NCI-H2029 (cell line): ENCODE measurements at regions not wholly inside any gene's neighbourhood (a gene's known extent, or its start where the extent isn't known, plus 50 kb on each side); places are given as distances from the start of the nearest gene placed in this dataset.
"Not testable (repeated sequence)": the region's sequence is repeated elsewhere in the genome, so short reads cannot be mapped to it uniquely, and the experiment has no call there.

ENCODE experiments used
- DNase-seq: peaks from one replicate; lab custom pipeline; 2025; lab: John Stamatoyannopoulos, UW

DNA sequence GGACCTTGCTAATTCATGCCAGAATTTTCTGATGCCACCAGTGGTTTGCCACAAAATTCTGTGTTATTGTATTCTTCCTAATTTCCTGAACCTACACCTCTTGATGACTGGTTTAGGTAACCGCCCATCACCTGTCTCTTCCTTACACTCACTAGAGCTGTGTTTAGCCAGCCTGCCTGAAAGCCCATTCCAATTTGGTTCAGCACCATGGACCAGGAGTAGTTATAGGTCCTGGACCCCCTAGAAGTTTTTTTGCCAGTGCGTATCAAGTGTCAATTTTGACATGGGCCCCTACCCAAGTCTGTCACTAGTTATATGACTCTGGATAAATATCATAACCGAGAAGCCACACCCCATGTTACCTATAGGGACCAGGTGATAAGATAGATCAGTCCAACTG, 94.0 kb upstream of the NAP1L1 start:
- DNase-seq, result no peak

DNA sequence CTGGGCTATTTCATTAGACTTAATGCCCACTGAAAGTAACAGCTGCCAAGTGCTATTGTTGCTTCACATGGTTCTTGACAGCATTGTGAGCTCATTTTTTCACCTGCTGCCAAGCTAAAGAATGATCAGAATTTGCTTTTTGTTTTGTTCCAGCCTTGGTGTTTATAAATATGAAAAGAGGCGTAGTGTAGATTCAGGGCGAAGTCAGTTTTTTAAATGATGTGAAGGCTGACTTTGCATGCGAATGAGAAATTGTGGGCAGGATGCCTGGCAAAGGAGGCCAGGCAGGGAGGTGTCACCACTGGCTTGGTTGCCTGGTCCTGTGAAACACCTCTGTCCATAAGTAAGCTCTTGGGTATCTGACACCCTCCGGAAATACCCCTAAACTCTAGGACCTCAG, 93.3 kb upstream of the NAP1L1 start:
- DNase-seq, result no peak

DNA sequence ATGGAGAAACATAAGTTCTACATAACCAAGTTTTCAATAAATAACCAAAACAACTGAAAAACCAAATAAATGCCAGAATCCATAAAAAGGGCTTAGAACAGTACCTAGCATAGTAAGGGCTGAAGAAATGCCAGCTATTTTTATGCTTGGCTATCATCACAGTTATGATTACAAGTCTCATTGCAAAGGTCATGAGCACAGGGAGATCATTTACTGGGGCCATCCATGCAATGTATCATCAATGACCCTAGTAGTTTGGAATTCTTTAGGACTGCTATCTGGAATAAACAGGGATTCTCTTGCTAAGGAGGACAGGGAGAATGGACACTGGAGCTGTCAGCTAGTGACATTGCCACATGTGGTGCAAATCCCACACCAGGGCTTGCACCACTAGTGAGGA, 92.5 kb upstream of the NAP1L1 start:
- no peak for DNase-seq

DNA sequence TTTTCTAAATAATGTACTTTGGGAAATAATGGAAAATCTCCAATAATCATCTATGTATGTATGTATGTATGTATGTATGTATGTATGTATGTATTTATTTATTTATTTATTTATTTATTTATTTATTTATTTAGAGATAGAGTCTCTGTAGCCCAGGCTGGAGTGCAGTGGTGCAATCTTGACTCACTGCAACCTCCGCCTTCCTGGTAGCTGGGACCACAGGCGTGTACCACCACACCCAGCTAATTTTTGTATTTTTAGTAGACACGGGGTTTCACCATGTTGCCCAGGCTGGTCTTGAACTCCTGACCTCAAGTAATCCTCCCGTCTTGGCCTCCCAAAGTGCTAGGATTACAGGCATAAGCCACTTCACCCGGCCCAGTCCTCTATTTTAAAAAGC, 91.5 kb upstream of the NAP1L1 start:
- DNase-seq, result not testable (repeated sequence)

DNA sequence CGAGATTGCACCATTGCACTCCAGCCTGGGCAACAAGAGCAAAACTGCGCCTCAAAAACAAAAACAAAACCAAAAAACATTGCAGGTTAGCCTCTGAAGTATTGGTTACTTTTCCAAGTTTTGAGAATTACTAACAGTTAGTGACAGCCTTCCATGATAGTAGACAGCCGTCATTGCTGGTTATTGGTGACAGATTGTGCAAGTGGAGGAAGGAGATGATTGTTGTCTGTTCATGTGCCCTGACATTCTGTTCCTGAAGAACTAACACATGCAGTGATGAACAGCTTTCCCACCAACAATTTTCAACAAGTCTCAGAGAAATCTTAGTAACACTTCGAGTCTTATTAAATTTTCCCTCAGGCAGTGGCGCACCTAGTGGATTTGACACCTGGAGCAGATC, 89.3 kb upstream of the NAP1L1 start:
- no peak for DNase-seq

DNA sequence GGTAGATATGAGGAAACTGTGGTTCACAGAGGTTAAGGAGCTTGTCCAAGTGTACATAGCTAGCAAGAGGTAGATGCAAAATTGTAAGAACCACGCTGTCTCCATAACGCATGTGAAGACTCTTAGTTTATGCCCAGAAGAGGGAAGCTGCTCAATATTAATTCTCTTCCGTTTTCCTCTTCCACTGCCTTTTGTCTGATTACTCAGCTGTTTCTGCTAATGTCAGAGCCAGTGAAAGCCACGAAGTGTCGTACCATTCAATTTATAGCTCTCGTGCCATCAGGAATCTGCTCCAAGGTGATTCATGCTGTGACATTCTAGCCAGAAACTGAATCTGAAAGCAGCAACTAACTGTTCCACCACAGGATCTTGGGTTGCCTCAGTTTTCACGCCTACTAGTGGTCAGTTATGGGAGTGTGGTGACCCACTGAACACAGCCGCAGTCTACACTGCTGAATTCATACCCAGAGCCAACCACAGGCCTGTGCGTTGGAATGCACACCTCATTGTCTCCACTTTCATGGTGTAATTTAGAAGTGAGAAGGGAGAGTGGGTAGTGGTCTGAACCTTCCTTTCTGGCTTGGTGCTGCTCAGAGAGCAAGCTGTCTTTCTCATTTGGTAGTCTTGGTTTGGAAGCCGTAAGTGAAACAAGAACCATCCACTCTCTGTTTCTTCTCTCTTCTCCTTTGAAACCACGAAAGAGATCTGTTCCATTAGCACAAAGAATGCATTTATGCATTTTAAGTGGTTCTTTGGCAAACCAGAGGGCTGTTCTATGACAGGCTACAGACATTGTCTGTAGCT, 74.2 kb upstream of the NAP1L1 start:
- no peak for DNase-seq

DNA sequence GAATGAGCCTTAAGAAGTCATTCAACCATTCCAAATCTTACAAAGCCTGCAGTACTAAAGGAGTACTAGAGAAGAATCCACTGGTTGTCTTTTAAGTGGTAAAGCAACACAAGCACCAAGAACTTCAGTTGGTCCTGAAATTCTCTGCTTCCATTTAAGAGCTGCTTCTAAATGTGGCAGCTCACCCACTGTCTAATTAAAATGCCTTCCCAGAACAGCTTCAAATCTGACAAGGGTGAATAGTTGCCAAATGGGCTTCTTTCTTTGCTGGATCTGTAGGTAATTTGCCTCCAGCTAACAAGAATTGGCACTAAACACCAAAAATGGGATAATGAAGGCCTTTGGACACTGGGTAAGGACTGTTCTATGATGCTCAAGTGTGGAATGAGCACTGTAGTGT, 72.2 kb upstream of the NAP1L1 start:
- DNase-seq, result no peak

DNA sequence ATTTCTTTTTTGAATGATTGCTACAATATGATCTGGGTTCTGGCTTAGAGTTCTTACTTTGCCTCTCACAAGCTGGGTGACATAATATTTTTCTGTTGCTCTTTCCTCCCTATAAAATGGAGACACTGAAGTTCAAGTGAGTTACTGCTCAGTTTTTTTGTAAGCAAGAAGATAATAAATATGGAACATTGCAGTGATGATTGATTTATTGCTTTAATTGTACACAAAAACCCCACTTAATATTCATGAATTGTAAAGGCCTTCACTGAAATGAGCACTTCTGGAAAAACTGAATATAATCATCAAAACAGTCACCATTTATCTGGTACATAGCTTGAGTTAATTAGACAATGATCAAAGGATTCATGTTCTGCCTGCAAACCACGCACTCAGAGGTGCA, 71.8 kb upstream of the NAP1L1 start:
- DNase-seq, result no peak

DNA sequence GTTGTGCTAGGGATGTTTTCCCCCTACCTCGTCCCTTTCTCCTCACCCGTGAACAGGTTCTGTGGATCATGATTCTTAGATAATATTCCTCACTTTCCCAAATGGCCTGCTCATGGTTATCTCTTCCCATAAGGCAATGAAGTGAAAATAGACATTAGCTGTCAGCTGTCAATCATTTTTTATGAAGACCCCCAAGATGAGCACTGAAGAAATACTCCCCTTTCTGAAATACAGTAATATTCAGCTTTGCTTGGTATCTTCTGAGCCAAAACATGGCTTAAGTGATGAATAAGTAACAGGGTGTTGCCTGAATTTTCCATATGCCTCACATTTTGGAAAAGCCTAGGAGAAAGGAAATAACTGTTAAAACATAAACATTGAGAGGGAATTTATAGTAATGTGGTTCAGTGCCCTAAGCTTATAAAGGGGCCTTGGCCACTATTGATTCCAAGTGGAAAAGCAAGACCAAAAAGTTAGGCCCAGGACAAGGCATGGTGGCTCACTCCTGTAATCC, 70.7 kb upstream of the NAP1L1 start:
- DNase-seq, result no peak

DNA sequence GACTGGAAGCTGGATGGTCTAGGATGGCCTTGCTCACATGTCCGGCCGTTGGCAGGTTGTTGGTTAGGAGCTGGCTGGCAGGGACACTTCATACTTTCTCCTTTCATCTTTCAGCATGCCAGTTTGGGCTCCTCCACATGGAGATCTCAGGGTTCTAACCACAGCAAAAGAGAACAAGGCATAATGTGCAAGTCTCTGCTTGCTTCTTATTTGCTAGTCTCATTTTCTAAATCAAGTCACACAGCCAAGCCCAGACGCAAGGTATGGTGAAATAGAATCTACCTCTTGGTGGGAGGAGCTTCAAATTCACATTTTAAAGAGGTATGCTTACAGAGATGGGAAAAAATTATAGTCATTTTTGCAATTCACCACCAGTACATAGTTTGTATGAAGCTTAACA, 69.1 kb upstream of the NAP1L1 start:
- DNase-seq, result no peak

DNA sequence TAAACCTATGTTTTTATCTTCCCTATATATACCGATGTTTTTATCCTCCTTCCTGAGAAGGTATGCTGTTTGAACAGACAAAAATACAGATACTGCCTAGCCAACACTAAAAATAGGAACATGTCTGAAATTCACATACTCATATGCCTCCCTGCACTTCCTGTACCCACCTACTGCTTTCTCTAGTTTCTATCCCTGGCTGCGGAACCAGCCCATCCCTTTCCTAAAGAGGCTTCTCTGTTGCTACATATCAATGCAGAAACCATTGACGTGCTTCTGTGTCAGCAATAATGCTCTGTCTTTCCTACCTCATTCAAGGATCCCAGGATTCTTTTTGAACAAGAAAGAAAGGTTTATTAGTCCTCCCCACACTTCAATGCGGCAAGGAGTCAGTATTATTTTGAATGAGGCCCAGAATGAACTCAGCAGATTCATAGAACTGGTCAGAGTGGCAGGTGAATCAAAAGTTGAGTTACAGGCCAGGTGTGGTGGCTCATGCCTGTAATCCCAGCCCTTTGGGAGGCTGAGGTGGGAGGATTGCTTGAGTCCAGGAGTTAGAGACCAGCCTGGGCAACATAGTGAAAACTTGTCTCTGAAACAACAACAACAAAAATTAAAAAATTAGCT, 67.8 kb upstream of the NAP1L1 start:
- no peak for DNase-seq

DNA sequence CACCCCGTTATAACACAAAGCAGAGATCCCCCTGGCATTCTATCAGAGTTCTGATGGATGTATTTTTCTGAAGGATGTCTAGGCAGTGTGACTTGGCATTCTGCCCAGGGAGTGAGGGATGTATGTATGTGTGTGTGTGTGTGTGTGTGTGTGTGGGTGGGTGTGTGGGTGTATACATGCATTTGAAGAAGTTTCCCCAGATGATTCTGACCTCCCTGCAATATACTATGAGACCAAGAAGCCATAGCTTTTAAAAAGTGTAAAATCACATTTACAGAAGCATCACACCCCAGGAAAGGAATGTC, 59.7 kb upstream of the NAP1L1 start:
- DNase-seq, result no peak

DNA sequence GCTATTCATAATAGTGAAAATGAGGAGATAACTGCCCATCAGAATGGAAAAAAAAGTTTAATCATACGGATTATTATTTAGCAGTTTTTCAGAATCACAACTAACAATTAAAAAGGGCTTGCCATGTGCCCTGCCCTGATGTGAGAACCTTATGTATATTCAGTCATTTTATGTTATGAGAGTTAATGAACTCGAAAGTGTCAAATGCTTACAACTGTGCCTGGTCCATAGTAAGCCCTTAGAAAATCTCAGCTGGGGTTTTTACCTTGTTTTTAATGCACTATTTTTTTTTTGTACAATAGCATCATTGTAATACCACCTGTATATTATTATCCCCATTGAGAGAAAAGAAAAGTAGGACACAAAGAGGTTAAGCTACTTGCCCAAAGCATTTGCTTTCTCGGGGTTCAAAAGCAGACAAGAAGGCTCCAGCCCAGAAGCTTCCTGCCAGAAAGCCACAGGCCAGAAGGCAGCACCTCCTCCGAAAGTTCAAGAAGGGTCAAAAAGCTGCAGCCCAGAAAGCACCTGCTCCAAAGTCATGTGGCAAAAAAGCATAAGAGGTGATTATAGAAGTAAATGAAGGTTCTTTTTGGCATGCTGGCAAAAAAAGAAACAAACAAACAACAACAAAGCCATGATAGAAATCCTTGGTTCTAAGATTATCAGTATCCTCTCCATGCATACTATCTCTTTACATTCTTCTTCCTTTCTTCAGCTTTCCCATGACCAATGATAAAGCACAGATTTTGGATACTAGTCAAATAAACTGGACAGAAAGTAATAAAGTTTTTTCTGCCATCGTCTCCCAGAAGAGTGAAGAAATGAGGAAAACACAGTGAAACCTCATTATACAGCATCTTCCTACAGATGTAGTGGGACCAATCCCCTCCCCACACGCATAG, 59.1 kb upstream of the NAP1L1 start:
- no peak for DNase-seq

DNA sequence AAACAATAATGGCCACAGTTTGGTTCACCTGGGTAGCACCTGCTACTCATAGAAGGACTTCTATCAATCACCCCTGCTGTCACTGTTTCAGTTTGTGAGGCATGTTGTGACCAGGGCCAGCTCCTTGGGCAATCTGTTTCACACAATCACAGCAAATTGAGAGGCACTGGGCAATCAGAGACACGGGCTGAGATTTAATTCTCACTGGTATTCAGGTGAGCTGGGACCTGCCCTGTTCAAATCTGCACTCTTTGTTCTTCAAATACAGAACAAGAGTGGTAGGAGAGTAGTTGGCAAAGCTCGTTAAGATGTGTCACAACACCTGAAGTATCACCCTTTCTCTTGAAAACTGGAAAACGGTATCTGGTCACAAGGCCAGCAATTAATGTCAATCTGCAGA, 57.8 kb upstream of the NAP1L1 start:
- no peak for DNase-seq

DNA sequence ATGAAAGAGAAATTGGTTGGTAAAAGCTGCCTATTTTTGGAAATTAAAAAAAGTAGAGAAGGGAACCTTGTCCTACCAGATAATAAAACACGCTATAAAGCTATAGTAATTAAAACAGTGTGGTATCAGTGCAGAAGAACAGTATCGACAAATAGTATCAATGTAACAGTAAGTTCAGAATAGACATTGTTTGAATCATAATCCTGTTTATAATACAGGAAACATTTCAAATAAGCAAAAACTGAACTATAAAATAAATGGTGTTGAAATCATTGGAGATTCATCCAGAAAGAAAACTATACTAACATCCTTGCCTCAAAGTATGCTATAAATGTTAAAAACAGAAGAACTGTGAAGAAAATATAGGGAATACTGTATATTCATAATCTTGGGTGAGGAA, 54.2 kb upstream of the NAP1L1 start:
- no peak for DNase-seq

DNA sequence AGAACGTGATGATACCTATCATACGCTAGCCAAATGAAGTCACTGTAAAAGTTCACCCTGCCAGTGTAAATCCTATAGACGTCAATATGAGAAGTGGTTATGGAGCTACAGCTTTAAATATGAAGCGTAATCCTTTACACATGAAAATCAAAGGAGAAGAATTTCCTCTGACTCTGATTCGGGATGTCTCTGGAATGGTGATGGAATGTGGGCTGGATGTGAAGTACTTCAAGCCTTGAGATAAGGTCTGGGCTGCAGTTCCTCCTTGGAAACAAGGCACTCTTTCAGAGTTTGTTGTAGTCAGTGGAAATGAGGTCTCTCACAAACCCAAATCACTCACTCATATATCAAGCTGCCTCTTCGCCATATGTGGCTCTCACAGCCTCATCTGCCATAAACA, 53.1 kb upstream of the NAP1L1 start:
- no peak for DNase-seq

DNA sequence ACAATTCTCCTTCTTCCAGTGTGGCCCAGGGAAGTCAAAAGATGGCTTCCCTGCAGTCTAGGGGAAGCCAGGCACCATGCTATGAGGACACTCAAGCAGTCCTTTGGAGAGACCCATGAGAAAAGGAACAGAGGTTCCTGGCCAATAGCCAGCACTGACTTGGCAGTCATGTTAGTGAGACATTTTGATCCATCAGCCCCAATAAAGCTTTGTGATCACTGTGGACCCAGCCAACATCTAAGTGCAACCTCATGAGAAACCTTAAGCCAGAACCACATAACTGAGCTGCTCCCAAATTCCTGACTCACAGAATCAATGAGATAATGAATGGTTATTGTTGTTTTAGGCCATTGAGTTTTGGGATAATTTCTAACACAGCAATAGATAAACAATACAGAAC, 51.0 kb upstream of the NAP1L1 start:
- no peak for DNase-seq
